ENCODE measurements at regions not wholly inside any gene's neighbourhood (a gene's known extent, or its start where the extent isn't known, plus 50 kb on each side); places are given as distances from the start of the nearest gene placed in this dataset.

- Histone ChIP-seq H3K9me3 (ENCODE audit: insufficient read depth, low read depth, low read length) (no peaks in the 10 kb centered on the region), H4K12ac (ENCODE audit: low read depth, low read length) (no peak overlapping the region), H3K27ac (ENCODE audit: low read depth, low read length) (no peak overlapping the region), H3K18ac (ENCODE audit: low read length) (no peak overlapping the region), H4K8ac (ENCODE audit: low read depth, low read length) (no peak overlapping the region), H3K4me2 (ENCODE audit: low read length) (no peak overlapping the region), H3K23ac (ENCODE audit: low read length) (no peak overlapping the region), H2BK12ac (ENCODE audit: low read length) (no peak overlapping the region), H2AFZ (ENCODE audit: insufficient read depth, low read length, poor library complexity) (no peak overlapping the region), H3K14ac (ENCODE audit: low read length) (no peak overlapping the region), H3K27me3 (ENCODE audit: insufficient read depth, low read length) (no peaks in the 10 kb centered on the region), H3K4me3 (ENCODE audit: low read depth, low read length) (no peak overlapping the region), H3K79me1 (ENCODE audit: low read length) (no peaks in the 10 kb centered on the region), H4K91ac (ENCODE audit: low read depth, low read length) (no peak overlapping the region), H3K79me2 (ENCODE audit: control insufficient read depth, insufficient read depth, low read length, poor library complexity) (no peaks in the 10 kb centered on the region), H3K4me1 (ENCODE audit: control insufficient read depth in 1 of 2, insufficient read depth in 2 of 2, low read length in 2 of 2) (no peaks in the 10 kb centered on the region), H3K36me3 (ENCODE audit: control insufficient read depth in 1 of 2, insufficient read depth in 2 of 2, low read length in 2 of 2) (no peaks in the 10 kb centered on the region), H2AK5ac (ENCODE audit: low read length) (no peak overlapping the region), H2BK5ac (ENCODE audit: low read depth, low read length, poor library complexity) (no peak overlapping the region), H3K4ac (ENCODE audit: low read depth, low read length) (no peak overlapping the region), H2BK120ac (ENCODE audit: insufficient read depth, low read length, poor library complexity) (no peak overlapping the region), H3K9ac (ENCODE audit: low read length) (no peak overlapping the region)
- DNase-seq: no peak
- no CpG with 5 or more reads among the region's 2 CpGs for WGBS (ENCODE audit: extremely low coverage, insufficient coverage, insufficient read length)
These were observed 678.5 kb downstream of the USP25 start for GRCh38 chr21:16408280-16408679.

GRCh38 chr21:16409352-16409751 lies 679.6 kb downstream of the USP25 start:
- no peak overlapping the region for H2AK5ac ChIP-seq (ENCODE audit: low read length)
- H2BK120ac ChIP-seq (ENCODE audit: insufficient read depth, low read length, poor library complexity): no peak overlapping the region
- no peak overlapping the region for H3K4me3 ChIP-seq (ENCODE audit: low read depth, low read length)
- no peak overlapping the region for H3K14ac ChIP-seq (ENCODE audit: low read length)
- no peak overlapping the region for H2BK5ac ChIP-seq (ENCODE audit: low read depth, low read length, poor library complexity)
- H4K8ac ChIP-seq (ENCODE audit: low read depth, low read length): no peak overlapping the region
- no peaks in the 10 kb centered on the region for H3K4me1 ChIP-seq (ENCODE audit: control insufficient read depth in 1 of 2, insufficient read depth in 2 of 2, low read length in 2 of 2)
- DNase-seq: no peak
- H3K9ac ChIP-seq (ENCODE audit: low read length): no peak overlapping the region
- H2AFZ ChIP-seq (ENCODE audit: insufficient read depth, low read length, poor library complexity): no peak overlapping the region
- H3K4ac ChIP-seq (ENCODE audit: low read depth, low read length): no peak overlapping the region
- no peak overlapping the region for H2BK12ac ChIP-seq (ENCODE audit: low read length)
- H3K23ac ChIP-seq (ENCODE audit: low read length): no peak overlapping the region
- no peaks in the 10 kb centered on the region for H3K9me3 ChIP-seq (ENCODE audit: insufficient read depth, low read depth, low read length)
- no peak overlapping the region for H4K12ac ChIP-seq (ENCODE audit: low read depth, low read length)
- H3K18ac ChIP-seq (ENCODE audit: low read length): no peak overlapping the region
- no CpG with 5 or more reads among the region's 2 CpGs for WGBS (ENCODE audit: extremely low coverage, insufficient coverage, insufficient read length)
- H3K4me2 ChIP-seq (ENCODE audit: low read length): no peak overlapping the region
- no peaks in the 10 kb centered on the region for H3K79me1 ChIP-seq (ENCODE audit: low read length)
- H4K91ac ChIP-seq (ENCODE audit: low read depth, low read length): no peak overlapping the region
- no peaks in the 10 kb centered on the region for H3K27me3 ChIP-seq (ENCODE audit: insufficient read depth, low read length)
- no peaks in the 10 kb centered on the region for H3K36me3 ChIP-seq (ENCODE audit: control insufficient read depth in 1 of 2, insufficient read depth in 2 of 2, low read length in 2 of 2)
- no peaks in the 10 kb centered on the region for H3K79me2 ChIP-seq (ENCODE audit: control insufficient read depth, insufficient read depth, low read length, poor library complexity)
- no peak overlapping the region for H3K27ac ChIP-seq (ENCODE audit: low read depth, low read length)

- H3K23ac ChIP-seq (ENCODE audit: low read length): no peak overlapping the region
- H3K9me3 ChIP-seq (ENCODE audit: insufficient read depth, low read depth, low read length): no peaks in the 10 kb centered on the region
- H2BK12ac ChIP-seq (ENCODE audit: low read length): no peak overlapping the region
- no peak overlapping the region for H3K4me3 ChIP-seq (ENCODE audit: low read depth, low read length)
- no peaks in the 10 kb centered on the region for H3K36me3 ChIP-seq (ENCODE audit: control insufficient read depth in 1 of 2, insufficient read depth in 2 of 2, low read length in 2 of 2)
- H3K4me1 ChIP-seq (ENCODE audit: control insufficient read depth in 1 of 2, insufficient read depth in 2 of 2, low read length in 2 of 2): no peaks in the 10 kb centered on the region
- no peak overlapping the region for H4K91ac ChIP-seq (ENCODE audit: low read depth, low read length)
- no peaks in the 10 kb centered on the region for H3K79me1 ChIP-seq (ENCODE audit: low read length)
- H3K27me3 ChIP-seq (ENCODE audit: insufficient read depth, low read length): no peaks in the 10 kb centered on the region
- DNase-seq: no peak
- H3K4ac ChIP-seq (ENCODE audit: low read depth, low read length): no peak overlapping the region
- no peaks in the 10 kb centered on the region for H3K79me2 ChIP-seq (ENCODE audit: control insufficient read depth, insufficient read depth, low read length, poor library complexity)
- H3K9ac ChIP-seq (ENCODE audit: low read length): no peak overlapping the region
- H4K12ac ChIP-seq (ENCODE audit: low read depth, low read length): no peak overlapping the region
- H2AK5ac ChIP-seq (ENCODE audit: low read length): no peak overlapping the region
- WGBS (ENCODE audit: extremely low coverage, insufficient coverage, insufficient read length): no CpG with 5 or more reads among the region's 2 CpGs
- H2AFZ ChIP-seq (ENCODE audit: insufficient read depth, low read length, poor library complexity): no peak overlapping the region
- H3K27ac ChIP-seq (ENCODE audit: low read depth, low read length): no peak overlapping the region
- H3K14ac ChIP-seq (ENCODE audit: low read length): no peak overlapping the region
- H2BK5ac ChIP-seq (ENCODE audit: low read depth, low read length, poor library complexity): no peak overlapping the region
- H2BK120ac ChIP-seq (ENCODE audit: insufficient read depth, low read length, poor library complexity): no peak overlapping the region
- no peak overlapping the region for H3K18ac ChIP-seq (ENCODE audit: low read length)
- H3K4me2 ChIP-seq (ENCODE audit: low read length): no peak overlapping the region
- H4K8ac ChIP-seq (ENCODE audit: low read depth, low read length): no peak overlapping the region
These were observed 688.4 kb downstream of the USP25 start for GRCh38 chr21:16418226-16418625.

- Histone ChIP-seq H2AK5ac (ENCODE audit: low read length) (no peak overlapping the region), H3K36me3 (ENCODE audit: control insufficient read depth in 1 of 2, insufficient read depth in 2 of 2, low read length in 2 of 2) (no peaks in the 10 kb centered on the region), H3K4me2 (ENCODE audit: low read length) (no peak overlapping the region), H3K27me3 (ENCODE audit: insufficient read depth, low read length) (no peaks in the 10 kb centered on the region), H3K9me3 (ENCODE audit: insufficient read depth, low read depth, low read length) (no peaks in the 10 kb centered on the region), H3K79me1 (ENCODE audit: low read length) (no peaks in the 10 kb centered on the region), H4K12ac (ENCODE audit: low read depth, low read length) (no peak overlapping the region), H2BK120ac (ENCODE audit: insufficient read depth, low read length, poor library complexity) (no peak overlapping the region), H3K14ac (ENCODE audit: low read length) (no peak overlapping the region), H3K18ac (ENCODE audit: low read length) (no peak overlapping the region), H3K23ac (ENCODE audit: low read length) (no peak overlapping the region), H3K27ac (ENCODE audit: low read depth, low read length) (no peak overlapping the region), H3K4ac (ENCODE audit: low read depth, low read length) (no peak overlapping the region), H3K4me3 (ENCODE audit: low read depth, low read length) (no peak overlapping the region), H2BK12ac (ENCODE audit: low read length) (no peak overlapping the region), H3K9ac (ENCODE audit: low read length) (no peak overlapping the region), H4K8ac (ENCODE audit: low read depth, low read length) (no peak overlapping the region), H2AFZ (ENCODE audit: insufficient read depth, low read length, poor library complexity) (no peak overlapping the region), H3K79me2 (ENCODE audit: control insufficient read depth, insufficient read depth, low read length, poor library complexity) (no peaks in the 10 kb centered on the region), H2BK5ac (ENCODE audit: low read depth, low read length, poor library complexity) (no peak overlapping the region), H4K91ac (ENCODE audit: low read depth, low read length) (no peak overlapping the region), H3K4me1 (ENCODE audit: control insufficient read depth in 1 of 2, insufficient read depth in 2 of 2, low read length in 2 of 2) (no peaks in the 10 kb centered on the region)
- WGBS (ENCODE audit: extremely low coverage, insufficient coverage, insufficient read length): no CpG with 5 or more reads among the region's 5 CpGs
- no peak for DNase-seq
These were observed 688.9 kb downstream of the USP25 start for GRCh38 chr21:16418642-16419041.
